ENCODE measurements at regions not wholly inside any gene's neighbourhood (a gene's known extent, or its start where the extent isn't known, plus 50 kb on each side); places are given as distances from the start of the nearest gene placed in this dataset.
A peak's percentile ranks its signal among the peaks of the same experiment; 100 is the strongest.
"Not testable (repeated sequence)": the region's sequence is repeated elsewhere in the genome, so short reads cannot be mapped to it uniquely, and the experiment has no call there.

DNA sequence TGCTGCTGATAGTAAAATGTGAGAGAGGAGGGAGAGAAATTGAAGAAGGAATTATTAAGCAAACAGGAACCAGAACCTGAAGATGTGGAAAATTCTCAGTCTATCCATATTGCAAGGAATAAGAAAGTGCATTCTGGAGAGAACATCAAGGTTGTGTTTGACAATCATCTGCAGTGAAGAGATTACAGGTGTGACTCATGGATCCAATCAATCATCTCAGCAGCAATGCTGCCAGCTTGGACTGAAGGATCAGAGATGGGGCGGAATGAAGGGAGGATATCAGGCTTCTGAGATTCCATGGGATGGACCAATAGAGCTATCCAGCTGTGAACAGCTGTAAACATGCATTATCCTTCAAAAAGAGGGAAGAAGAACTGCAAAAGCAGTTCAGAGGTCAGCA lies 247.3 kb downstream of the LPIN1 start:
- DNase-seq (ENCODE audit: low spot score), result no peak

DNA sequence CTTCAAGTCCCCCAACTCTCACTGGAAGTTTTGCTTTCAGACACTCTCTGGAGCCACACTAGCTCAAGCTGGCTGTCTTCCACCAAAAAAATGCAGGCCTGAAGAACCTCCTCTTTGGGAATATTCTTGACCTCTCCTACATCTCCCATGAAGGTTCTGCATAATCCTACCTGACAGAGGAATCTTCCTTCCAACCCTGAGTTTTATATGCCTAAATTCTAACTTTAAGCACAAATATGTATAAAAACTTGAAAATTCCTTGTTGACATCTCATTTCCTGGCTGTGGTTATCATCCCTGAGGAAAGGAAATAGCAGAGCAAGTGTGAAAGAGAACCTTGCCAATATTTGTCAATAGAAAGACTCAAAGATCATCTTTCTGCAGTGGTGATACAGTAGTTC lies 249.0 kb downstream of the LPIN1 start:
- DNase-seq (ENCODE audit: low spot score), result no peak

DNA sequence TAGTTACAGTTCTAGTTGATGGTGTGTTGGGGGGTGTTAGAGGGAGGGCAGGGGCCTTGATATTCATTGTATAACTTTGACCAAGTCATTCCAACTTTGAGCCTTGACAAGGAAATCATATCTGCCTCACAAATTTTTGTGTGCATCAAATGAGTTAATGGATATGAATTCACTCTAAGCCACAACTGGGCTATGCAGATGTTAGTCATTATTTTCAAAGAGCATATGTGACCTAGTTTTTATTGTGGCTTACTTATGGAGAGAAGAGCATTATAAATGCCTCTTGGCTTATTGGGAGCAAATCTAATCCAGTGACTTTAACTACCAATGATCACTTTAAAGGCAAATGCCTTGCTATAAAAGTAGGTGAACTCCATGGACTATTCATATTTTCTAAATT lies 250.2 kb downstream of the LPIN1 start:
- no peak for DNase-seq (ENCODE audit: low spot score)

DNA sequence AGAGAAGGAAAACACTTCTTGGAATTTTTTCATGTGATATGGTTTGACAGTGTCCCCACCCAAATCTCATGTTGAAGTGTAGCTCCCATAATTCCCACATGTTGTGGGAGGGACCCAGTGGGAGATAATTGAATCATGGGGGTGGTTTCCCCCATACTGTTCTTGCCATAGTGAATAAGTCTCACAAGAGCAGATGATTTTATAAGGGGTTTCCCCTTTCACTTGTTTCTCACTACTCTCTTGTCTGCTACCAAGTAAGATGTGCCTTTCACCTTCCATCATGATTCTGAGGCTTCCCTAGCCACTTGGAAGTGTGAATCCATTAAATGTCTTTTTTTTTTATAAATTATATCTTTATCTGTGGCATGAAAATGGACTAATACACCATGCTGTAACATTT lies 250.7 kb downstream of the LPIN1 start:
- DNase-seq (ENCODE audit: low spot score), result no peak

DNA sequence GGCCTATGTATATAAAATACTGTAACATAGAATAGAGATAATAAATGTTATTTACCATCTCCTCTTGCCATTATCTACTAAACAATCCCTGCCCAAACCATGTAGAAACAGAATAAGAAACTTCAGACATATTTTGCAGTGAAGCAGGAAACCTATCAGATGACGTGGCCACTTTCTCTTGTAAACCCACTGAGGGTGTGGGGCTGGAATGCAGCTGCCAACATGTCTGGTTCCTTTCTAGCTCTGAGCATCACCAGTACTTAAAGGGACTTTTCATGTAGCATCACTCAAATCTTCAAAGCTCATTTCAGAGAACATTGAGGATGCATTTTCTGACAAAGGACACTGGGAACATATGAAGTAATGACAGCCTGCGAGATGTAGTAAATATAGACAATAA lies 251.8 kb downstream of the LPIN1 start:
- no peak for DNase-seq (ENCODE audit: low spot score)

DNA sequence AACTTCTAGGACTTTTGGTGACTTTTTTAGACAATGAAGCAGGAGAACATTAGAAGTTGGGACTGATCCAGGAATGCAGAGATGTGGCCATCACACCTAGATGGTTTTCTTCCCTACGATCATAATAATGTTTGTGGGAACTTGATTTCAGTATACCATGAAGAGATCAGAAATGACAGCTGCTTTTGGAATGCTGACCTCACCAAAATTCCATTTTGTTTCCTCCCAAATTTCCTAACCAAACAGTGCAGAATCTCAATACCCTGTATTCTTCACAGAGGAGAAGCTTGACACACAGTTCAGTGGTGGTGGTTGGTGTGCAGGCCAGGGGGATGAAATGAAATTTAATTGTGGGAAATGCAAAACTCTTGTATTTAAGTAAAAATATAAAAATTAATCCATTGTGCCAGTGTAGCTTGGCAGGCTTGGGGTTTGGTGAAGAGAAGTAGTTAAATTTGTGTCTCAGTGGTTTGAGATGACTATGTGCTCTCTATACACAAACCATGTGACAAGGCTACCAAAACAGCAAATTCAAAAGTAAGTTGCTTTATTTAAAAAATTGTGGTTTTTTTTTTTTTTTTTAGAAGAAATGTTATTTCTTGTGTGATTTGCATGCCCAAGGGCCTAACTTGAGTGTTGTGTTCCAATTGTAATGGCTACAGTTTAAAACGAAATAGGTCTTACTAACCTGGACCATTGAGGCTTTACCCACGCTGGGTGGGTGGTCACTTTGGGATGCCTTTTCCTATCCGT lies 252.4 kb downstream of the LPIN1 start:
- DNase-seq (ENCODE audit: low spot score), result no peak

DNA sequence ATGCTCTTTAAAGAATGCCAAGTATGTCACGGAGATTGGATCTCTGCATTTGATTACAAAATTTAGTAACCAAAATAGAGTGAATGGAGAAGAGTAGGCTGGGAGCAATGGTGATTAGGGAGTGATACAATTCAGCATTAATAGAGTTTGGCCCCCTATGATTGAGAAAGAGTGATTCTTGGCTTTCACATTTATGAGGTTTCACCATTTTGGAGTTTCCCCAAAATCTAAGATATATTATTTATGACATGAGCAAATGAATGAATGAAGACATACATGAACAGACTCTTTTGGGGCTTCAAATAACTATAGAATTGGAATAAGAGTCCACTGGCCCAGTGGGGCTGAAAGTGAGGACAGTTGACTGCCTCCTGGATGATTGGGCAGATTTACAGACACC lies 255.2 kb downstream of the LPIN1 start:
- DNase-seq (ENCODE audit: low spot score), result no peak

DNA sequence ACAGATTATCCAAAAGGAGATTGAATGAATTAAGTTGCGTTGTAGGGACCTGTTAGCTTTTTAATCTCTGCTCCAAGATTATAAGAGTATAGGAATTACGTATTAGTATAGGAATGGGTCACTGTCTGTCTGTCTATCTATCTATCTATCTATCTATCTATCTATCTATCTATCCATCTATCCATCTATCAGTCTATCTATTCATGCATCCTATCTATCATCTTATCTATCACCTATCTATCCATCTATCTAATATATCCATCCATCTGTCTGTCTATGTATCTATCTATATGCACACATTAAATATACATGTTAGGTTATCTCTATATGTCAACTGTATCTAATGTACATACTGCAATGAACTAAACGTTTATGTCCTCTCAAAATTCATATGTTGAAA lies 255.8 kb downstream of the LPIN1 start:
- no peak for DNase-seq (ENCODE audit: low spot score)

DNA sequence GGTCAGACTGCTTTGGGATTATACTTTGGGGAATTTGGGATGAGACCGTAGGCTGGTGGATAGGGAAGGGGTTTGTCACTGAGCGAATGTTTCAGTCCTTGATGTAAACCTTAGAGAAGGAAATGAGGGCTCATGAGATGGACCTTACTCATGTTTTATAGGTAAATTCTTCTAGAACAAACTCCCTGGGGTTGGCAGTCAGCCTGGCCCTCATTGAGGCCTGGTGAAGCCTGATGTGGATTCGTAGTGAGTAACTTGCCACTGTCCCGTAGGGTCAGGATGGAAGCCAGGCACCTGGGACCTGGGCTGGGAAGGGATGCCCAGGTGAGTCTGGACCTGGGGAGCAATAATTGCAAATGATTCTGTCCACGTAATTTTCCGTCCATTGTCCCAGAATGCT lies 258.3 kb downstream of the LPIN1 start:
- no peak for DNase-seq (ENCODE audit: low spot score)

DNA sequence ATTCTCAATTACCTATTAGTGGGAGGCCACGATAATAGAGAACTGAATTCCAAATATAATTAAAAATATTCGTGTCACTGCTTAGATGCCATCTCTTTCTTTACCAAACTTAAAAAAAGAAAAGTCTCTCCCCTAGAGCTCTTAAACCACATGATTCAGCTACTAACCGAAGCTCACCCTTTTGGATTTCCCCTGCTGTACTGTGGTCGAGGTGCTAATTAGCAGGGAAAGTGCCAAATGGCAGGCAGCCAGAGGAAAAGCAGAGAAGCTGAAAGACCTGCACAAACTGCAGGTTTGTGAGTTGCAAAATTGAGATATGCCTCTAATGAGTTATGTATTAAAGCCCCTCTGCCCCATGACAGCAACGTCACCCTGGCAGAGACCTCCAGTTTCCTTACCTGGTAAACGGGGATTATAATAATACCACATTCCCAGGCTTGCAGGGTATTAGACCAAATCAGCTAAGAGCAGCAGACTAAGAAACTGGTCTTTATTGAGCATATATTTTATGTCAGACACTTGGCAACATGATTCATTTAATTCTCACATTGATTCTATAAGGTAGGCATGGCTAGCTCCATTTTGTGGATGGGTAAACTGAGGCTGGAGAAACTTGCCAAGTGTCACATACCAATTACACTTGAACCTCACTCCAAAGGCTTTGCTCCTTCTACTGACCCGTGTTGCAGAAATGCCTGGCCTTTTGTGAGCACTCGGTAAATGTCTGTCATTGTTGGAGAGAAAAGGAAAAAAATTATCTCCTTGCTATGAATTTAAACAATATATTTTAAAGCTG lies 259.7 kb downstream of the LPIN1 start:
- no peak for DNase-seq (ENCODE audit: low spot score)

DNA sequence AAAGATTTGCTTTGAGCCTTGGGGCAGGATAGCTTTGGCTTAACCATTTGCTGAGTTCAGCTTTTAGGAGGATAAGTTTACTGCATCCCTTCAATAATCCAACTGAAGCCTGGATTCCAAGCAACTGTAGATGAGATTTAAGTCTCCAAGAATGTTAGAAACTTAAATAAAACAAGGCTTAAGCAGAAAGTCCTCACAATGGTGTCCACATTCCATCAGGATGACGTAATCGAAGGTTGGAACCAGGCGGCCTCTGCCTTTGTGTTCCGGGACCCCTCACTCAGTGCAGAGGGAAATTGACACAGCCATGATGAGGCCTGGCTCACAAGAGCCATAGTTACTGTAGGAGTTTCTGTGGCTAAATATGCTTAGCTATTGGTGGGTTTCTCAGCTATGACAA lies 260.4 kb downstream of the LPIN1 start:
- no peak for DNase-seq (ENCODE audit: low spot score)

DNA sequence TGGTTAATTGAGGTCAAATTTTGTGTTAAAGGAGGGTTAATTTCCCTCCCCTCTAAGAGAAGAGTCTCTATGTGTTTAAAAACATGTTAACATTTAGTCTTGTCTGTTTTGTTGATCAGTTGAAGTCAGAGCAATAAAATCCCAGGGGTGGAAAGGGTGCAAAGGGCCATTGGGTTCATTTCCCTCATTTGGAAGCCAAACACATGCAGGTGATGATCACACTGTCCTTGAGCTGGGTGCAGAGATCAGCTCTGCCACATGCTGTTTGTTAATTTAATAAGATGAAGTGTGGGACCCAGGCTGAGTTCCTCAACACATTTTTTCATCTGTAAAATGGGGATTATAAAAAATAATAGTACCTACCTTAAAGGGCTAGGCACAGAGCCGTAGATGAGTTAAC lies 260.9 kb downstream of the LPIN1 start:
- DNase-seq (ENCODE audit: low spot score), result no peak

DNA sequence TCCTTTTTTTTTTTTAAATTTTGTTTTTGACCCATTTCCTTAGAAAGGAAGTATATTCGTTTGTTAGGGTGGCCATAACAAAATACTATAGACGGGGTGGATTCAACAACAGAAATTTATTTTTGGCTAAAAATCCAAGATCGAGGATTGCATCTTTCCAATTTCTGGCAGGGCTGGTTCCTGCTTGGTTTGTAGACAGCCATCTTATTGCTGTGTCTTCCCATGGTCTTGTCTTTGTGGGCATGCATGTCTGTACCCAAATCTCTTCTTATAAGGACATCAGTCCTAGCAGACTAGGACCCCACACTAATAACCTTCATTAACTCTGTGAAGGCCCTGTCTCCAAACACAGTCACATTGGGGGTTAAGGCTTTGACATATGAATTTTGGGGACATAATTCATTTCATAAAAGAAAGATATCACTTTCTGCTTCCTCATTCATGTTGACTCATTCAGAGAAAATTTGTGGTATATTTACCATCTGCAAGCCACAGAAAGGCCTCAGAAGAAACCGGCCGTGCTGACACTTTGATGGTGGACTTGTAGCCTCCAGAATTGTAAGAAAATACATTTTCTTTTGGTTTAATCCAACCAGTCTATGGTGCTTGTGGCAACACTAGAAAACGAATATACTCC lies 262.1 kb downstream of the LPIN1 start:
- no peak for DNase-seq (ENCODE audit: low spot score)

DNA sequence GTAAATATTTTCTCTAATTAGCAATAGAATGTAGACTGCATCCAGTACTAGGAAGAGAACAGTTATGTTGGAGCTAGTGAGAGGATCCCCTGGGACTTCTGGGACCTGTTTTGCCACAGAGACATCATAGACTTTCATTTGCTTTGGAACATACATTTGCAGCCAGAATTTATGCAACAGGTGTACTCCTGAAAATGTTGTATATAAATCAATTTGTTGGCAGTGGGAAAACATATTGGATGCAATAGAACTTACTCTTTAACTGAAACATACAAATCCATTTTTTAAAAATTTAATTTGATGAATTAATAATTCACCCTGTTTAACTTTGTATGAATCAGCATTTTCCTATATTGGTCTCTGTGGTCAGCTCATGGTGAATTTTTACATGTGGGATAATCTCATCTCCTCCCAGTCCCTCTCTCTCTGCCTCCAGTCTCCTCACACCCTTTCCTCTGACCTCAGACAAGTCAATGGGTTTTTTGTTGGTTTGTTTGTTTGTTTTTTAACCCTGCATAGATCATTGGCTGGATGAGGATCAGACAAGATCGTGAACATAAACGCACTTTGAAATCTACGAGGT lies 263.0 kb downstream of the LPIN1 start:
- no peak for DNase-seq (ENCODE audit: low spot score)

DNA sequence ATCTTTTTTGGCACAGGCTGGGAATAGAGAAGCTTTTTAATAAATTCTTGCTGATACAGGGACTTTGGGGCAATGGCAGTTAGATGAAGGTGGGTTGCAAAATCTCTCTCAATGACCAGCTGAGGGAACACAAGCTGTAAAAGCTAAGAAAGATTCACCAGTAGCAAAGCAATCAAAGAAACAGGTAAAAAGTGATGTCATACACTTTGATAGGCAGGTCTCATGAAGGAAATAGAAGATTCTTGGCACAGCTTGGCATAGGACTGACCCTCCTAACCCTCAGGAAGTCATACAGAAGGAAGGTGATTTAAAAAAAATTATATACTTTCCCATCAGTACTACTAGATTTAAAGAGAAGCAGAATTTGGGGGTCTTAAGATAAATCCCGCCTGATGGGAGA lies 263.6 kb downstream of the LPIN1 start:
- DNase-seq (ENCODE audit: low spot score), result no peak

DNA sequence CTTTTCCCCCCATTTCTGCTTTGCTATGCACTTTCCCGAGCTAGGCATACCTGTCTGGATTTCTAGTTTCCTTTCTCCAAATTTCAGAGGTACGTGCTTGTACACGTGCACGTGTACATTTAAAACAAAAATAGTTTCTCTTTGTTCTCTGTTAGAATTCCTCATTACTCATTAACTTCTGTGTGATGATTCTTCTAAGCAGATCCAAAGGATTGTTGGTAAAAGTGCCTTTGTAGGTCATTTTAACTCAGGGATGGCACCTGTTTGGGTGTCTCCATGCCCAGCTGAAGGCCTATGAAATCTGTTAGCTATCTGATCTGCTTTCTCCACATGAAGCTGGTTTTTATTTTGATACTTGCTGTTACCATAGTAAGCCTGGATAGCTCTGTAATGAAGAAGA lies 264.3 kb downstream of the LPIN1 start:
- no peak for DNase-seq (ENCODE audit: low spot score)

DNA sequence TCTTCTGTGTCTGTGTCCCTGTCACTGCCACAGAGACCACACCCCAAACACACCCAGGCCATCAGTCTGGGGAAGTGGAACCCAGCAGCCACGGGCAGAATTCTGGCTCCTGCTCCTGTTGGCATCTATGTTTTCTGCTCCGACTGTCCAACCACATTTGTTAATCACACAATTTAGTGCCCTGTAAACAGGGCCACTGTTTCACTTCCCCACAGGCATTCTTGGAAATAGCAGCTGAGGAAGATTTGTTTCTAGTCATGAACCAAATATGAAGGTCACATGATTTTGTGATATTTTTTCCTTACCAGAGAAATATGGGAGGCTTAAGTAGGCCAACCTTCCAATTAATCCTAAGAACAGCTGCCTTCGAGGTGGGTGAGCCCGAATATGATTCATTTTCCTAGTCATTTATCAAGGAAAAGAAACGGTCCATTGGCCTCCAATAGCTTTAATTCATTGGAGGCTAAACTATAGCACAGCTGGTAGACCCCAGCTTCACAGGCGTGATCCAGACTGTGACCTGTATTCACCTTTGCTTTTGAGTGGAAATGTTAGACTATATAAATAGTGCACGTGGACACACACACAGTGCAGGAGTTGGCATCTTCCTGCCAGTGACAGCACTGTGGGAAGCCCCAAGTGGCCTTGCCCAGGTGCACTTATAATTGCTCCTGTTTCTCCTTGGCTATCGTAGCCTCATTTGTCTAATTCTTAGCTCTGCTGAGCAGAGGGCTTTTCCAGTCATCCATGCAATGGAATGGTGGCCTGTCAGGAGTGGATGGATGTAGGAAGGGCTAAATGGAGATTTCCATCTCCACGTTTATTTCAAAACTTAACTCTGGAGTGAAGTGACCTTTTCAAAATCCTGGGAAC lies 267.9 kb downstream of the LPIN1 start:
- no peak for DNase-seq (ENCODE audit: low spot score)

DNA sequence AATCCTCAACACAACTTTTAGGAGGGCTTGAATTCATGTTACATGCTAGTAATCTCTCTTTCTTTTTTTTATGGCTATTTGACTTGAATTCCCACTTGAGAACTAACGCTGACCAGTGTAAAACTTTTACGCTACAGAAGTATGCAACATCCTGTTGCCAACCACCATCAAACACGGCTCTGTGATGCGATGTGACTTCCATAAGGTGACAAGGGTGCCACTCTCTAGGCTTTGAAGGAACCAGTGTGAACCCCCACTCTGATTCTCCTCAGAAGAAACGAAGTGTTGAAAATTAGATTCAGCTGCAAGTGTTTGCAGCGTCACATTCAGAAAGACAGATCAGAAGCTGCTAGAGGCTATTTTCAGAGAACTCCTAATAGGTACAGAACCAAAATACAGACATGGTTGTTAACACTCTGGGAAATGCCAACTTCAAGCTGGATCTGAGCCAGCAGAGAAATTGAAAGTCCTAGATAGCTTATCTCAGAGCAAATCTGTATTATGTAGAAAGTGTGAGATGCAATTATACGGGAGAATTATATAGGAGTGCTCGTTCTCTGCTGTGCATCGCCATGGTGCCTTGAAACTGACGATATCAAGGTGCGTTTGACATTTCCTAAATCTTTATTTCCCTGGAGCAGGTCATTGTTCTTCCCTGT lies 271.2 kb downstream of the LPIN1 start:
- DNase-seq (ENCODE audit: low spot score), result peak; percentile 16

DNA sequence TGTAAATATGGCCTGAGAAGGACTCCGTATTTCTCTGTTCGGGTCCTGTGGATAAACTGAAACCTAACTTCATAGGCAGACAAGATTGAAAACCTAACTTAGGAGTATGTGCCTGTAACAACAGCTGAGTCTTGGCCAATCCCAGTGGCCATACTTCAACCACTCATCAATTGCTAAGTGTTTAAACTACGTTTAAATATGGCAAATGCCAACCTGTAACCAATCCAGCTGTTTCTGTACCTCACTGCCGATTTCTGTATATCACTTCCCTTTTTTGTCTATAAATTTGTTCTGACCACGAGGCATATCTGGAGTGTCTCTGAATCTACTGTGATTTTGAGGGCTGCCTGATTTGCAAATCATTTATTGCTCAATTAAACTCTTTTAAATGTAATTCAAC lies 272.3 kb downstream of the LPIN1 start:
- DNase-seq (ENCODE audit: low spot score), result not testable (repeated sequence)

DNA sequence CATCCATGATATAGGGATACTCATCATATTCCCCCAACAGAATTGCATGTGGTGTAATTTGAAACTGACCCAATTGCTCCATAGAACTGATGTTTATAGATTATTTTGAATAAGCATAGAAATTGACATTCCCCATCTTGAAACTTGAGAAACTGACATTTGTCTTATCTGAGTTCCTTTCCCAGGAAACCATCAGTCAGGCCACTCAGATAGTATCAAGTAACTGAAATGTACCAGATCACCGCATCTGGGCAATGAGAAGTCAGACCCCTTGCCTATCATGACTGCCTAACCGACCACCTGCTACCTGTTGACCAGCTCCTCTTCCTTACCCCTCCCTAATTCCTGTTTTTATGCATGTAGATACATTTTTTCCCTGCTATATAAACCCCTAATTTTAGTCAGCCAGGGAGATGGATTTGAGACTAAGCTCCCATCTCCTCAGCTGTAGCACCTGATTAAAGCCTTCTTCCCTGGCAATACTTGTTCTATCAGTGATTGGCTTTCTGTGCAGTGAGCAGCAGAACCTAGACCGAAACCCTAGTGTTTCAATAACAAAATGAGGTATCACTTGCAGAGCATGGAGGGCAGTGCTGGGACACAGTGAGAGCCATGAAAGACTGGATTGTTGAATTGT lies 274.5 kb downstream of the LPIN1 start:
- no peak for DNase-seq (ENCODE audit: low spot score)
